NCI-H69 (cell line): ENCODE measurements at regions not wholly inside any gene's neighbourhood (a gene's known extent, or its start where the extent isn't known, plus 50 kb on each side); places are given as distances from the start of the nearest gene placed in this dataset.

Experiments
- DNase-seq: peaks from one replicate; lab custom pipeline; 2025; lab: John Stamatoyannopoulos, UW

DNA sequence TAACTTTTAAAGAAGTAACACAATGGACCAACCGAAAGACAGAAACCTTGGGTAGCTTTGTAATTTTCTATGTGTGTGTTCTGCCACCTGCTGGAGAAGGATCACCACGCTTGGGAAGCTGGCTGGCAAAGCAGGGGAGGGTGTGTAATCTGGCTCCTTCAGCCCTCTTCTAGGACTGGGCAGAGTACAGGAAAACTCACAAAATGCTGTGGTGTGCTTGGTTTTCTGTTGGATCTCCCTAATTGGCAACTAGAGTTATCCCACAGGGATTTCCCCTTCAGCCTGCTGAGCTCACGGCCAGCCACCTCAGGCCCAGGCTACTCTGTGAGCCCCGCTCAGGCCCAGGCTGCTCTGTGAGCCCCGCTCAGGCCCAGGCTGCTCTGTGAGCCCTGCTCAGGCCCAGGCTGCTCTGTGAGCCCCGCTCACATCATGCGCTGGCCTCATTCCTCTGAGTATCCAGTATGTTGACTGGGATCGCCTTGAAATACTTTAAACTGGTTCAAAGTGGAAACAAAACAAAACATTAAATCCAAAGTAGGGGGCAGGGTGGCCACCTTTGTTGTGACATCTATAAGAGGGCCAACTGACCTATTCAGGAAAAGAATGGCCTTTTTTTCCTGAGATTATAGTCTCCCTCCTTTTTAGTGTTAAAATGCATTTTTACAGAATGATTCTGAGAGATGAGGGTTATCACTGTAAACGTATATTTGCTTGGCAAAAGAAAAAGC, 52.0 kb upstream of the RNU6-8 start:
- peak; percentile 78 for DNase-seq

DNA sequence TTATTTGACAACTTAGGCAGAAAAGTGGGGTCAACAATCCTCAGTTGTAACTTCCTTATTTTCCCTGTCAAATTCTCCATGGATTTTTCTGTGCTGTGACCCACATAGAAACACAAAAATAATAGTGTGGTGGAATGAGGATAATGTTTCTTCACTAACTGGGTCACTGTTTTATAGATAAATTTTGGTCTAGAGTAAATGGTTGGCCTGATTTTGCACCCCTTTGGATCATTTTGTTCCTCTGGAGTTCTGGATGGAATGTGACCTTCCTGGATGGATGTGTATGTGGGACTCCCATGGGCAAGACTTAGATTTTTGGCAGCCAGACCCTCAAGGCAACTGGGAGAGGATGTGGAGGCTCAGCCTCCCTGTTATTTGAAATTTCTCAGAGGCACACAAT, 52.7 kb upstream of the RNU6-8 start:
- DNase-seq, result no peak

DNA sequence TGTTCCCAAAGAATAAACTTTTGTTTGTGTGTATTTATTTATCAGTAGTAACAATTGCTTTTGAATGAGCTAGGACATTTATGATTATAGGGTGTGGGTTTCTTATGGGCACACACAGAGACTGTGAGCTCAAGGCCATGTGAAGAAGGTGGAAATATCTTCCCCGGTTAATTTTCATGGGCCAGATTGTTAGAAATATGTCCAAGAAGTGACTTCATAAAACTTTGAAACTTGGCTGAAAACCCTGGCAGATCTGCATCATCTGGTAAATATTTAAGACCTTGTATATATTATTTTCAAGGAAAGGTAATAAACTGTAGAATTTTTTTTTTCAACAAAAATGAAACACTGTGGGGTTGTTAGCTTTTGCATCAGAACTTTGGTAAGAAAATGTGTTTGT, 53.5 kb upstream of the RNU6-8 start:
- DNase-seq, result peak; percentile 21

GRCh38 chr14:32258336-32258993, 55.4 kb upstream of the RNU6-8 start:
- DNase-seq, result peak; percentile 30

GRCh38 chr14:32259368-32260013, 56.4 kb upstream of the RNU6-8 start:
- DNase-seq, result peak; percentile 76

DNA sequence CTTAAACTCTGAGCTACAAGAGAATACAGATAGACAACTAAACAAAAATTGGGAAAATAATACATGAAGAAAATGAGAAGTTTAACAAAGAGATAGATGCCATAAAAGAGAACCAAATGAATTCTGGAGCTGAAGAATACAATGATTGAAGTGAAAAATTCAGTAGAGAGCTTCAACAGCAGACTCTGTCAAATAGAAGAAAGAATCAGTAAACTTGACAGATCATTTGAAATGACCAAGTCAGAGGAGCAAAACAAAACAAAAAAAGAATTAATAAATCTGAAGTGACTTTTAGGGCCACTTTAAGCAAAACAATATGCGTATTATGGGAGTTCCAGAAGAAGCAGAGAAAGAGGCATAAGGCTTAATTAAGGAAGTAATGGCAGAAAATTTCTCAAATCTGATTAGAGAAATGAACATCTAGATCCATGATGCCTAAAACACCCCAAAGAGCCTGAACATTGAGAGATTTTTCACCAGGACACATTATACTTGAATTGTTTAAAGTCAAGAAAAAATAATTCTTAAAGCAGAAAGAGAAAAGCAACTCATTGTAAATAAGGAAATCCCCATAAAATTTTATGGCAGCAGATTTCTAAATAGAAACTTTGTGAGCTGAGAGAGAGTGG, 61.0 kb upstream of the RNU6-8 start:
- DNase-seq, result no peak

DNA sequence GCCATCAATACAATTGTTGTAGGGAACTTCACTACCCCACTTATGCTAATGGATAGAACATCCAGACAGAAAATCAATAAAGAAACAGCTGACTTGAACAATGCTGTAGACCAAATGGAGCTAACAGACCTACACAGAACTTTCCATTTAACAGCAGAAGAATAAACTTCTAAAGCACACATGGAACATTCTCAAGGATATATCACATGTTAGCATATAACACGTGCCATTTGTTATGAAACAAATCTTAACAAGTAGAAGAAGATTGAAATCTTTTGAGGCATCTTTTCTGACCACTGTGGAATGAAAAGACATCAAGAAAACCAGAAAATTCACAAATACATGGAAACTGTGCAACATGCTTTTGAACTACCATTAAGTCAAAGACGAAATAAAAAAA, 62.5 kb upstream of the RNU6-8 start:
- DNase-seq, result no peak

GRCh38 chr14:32277998-32278397, 51.1 kb upstream of the AKAP6 start:
- no peak for DNase-seq
